Upper lobe of left lung (tissue), 6 donors: ENCODE measurements at regions not wholly inside any gene's neighbourhood (a gene's known extent, or its start where the extent isn't known, plus 50 kb on each side); places are given as distances from the start of the nearest gene placed in this dataset.
"Not testable (repeated sequence)": the region's sequence is repeated elsewhere in the genome, so short reads cannot be mapped to it uniquely, and the experiment has no call there.

ENCODE experiments used
- ATAC-seq, 2 donors: fragments of 200-7000 bp; cut with Tn5 transposase; one replicate each; pipeline ENCODE4 v1.9.1; 2022; ENCODE audit warnings: mild to moderate bottlenecking in 2 of 2, moderate library complexity in 2 of 2; ENCODE audit not compliant: low FRiP score in 2 of 2
- DNase-seq, 2 donors: peaks; one replicate each; pipeline ENCODE4 v3.0.0-alpha.2; 2019 to 2020
- H3K27ac ChIP-seq, 4 donors: fragments of 200-600 bp; sonication (generic); one replicate each; pipeline ENCODE4 v1.5.1; 2016 to 2019
- H3K27me3 ChIP-seq, 4 donors: fragments of 200-600 bp; sonication (generic); one replicate each; pipeline ENCODE4 v1.5.1; 2017 to 2019
- H3K36me3 ChIP-seq, 4 donors: fragments of 200-600 bp; sonication (generic); one replicate each; pipeline ENCODE4 v1.5.1; 2016 to 2019
- H3K4me1 ChIP-seq, 4 donors: fragments of 200-600 bp; sonication (generic); one replicate each; pipeline ENCODE4 v1.5.1; 2018 to 2019
- H3K4me3 ChIP-seq, 4 donors: fragments of 200-600 bp; sonication (generic); one replicate each; pipeline ENCODE4 v1.5.1; 2017 to 2019; ENCODE audit warnings: mild to moderate bottlenecking in 2 of 4, moderate library complexity in 1 of 4
- H3K9me3 ChIP-seq, 4 donors: fragments of 200-600 bp; sonication (generic); one replicate each; pipeline ENCODE4 v1.5.1; 2018 to 2019
- CTCF ChIP-seq, 6 experiments: fragments of 450-650 bp in 4 of 6; fragments of 200-600 bp in 2 of 6; sonication (generic) in 2 of 6; IDR thresholded peaks; one replicate each; pipeline ENCODE4 v1.5.1; 2016 to 2019; ENCODE audit warnings: antibody characterized with exemption in 6 of 6
- EP300 ChIP-seq, 4 donors: sonication (generic); formaldehyde crosslinking; IDR thresholded peaks; one replicate each; pipeline ENCODE4 v1.5.1; 2017; ENCODE audit warnings: antibody characterized with exemption in 4 of 4, control low read depth in 2 of 4
- POLR2A ChIP-seq, 4 donors: fragments of 450-650 bp; IDR thresholded peaks; one replicate each; pipeline ENCODE4 v1.5.1; 2016 to 2017; ENCODE audit warnings: antibody characterized with exemption in 4 of 4, mild to moderate bottlenecking in 2 of 4
- POLR2AphosphoS5 ChIP-seq, 2 donors: sonication (generic); formaldehyde crosslinking; IDR thresholded peaks; one replicate each; pipeline ENCODE4 v1.5.1; 2017; ENCODE audit warnings: antibody characterized with exemption in 2 of 2
- WGBS, 2 donors: methylation state at CpG; one replicate each; pipeline ENCODE4 v1.1.5; 2017 to 2018; 5-methylcytosine and 5-hydroxymethylcytosine counted together
- donor health status: DM: no; HTN: no; CAD: no; lungs with moderate emphysema.
- donor health status: DM: no; HTN: yes; CAD: no; lungs with severe emphysema.

- no peak overlapping the region for H3K4me3 ChIP-seq
- no peaks in the 10 kb centered on the region for H3K4me1 ChIP-seq
- no peak overlapping the region for H3K27ac ChIP-seq
- H3K9me3 ChIP-seq: no peaks in the 10 kb centered on the region
- no peaks in the 10 kb centered on the region for H3K27me3 ChIP-seq
- H3K36me3 ChIP-seq: no peaks in the 10 kb centered on the region
- ATAC-seq (no peak), DNase-seq (peak in 1 of 2 donors; percentile 82)
- no peak for TF ChIP-seq POLR2AphosphoS5 (IDR thresholded peaks at IDR 0.05)
- TF ChIP-seq EP300 (IDR thresholded peaks at IDR 0.05): no peak
- no peak for TF ChIP-seq POLR2A (IDR thresholded peaks at IDR 0.05)
- TF ChIP-seq CTCF (IDR thresholded peaks at IDR 0.05): no peak
- WGBS, 2 donors: 77 to 92% methylated on average over 7 to 19 of the region's 21 CpGs
Measured at GRCh38 chr7:81070956-81071355, 152.1 kb upstream of the SEMA3C start.

GRCh38 chr7:81066797-81067196 lies 147.9 kb upstream of the SEMA3C start:
- DNase-seq: no peak

GRCh38 chr7:81064426-81064825 lies 145.6 kb upstream of the SEMA3C start:
- Histone ChIP-seq H3K27ac (peak overlapping the region in 1 of 4 donors; percentile 46), H3K27me3 (no peaks in the 10 kb centered on the region), H3K4me1 (no peaks in the 10 kb centered on the region), H3K36me3 (no peaks in the 10 kb centered on the region), H3K4me3 (no peak overlapping the region), H3K9me3 (no peaks in the 10 kb centered on the region)
- ATAC-seq (no peak), DNase-seq (no peak)
- WGBS, 2 donors: 81 to 100% methylated on average over 1 of the region's 1 CpG
- TF ChIP-seq EP300 (IDR thresholded peaks at IDR 0.05): no peak

More at GRCh38 chr7:81066797-81067196, 147.9 kb upstream of the SEMA3C start:
- ATAC-seq: no peak
- Histone ChIP-seq H3K4me1 (no peaks in the 10 kb centered on the region), H3K4me3 (no peak overlapping the region), H3K27ac (no peak overlapping the region), H3K27me3 (no peaks in the 10 kb centered on the region), H3K9me3 (no peaks in the 10 kb centered on the region), H3K36me3 (no peaks in the 10 kb centered on the region)
- TF ChIP-seq POLR2A (IDR thresholded peaks at IDR 0.05): no peak
- no peak for TF ChIP-seq EP300 (IDR thresholded peaks at IDR 0.05)
- no peak for TF ChIP-seq CTCF (IDR thresholded peaks at IDR 0.05)
- no peak for TF ChIP-seq POLR2AphosphoS5 (IDR thresholded peaks at IDR 0.05)

- DNase-seq (no peak), ATAC-seq (no peak)
- no peaks in the 10 kb centered on the region for H3K36me3 ChIP-seq
- no peaks in the 10 kb centered on the region for H3K27me3 ChIP-seq
- H3K4me1 ChIP-seq: no peaks in the 10 kb centered on the region
- no peak for TF ChIP-seq CTCF (IDR thresholded peaks at IDR 0.05)
- no peak for TF ChIP-seq POLR2AphosphoS5 (IDR thresholded peaks at IDR 0.05)
- no peak for TF ChIP-seq POLR2A (IDR thresholded peaks at IDR 0.05)
- TF ChIP-seq EP300 (IDR thresholded peaks at IDR 0.05): no peak
- no peak overlapping the region for H3K4me3 ChIP-seq
- H3K27ac ChIP-seq: no peak overlapping the region
- 59 to 66% methylated on average over 2 of the region's 2 CpGs for WGBS, 2 donors
- no peaks in the 10 kb centered on the region for H3K9me3 ChIP-seq
Measured at GRCh38 chr7:81062755-81063154, 143.9 kb upstream of the SEMA3C start.

- peak in 1 of 2 donors; percentile 62 for DNase-seq
Measured at GRCh38 chr7:81057469-81057868, 138.6 kb upstream of the SEMA3C start.

GRCh38 chr7:81053623-81054022 lies 134.8 kb upstream of the SEMA3C start:
- TF ChIP-seq CTCF (IDR thresholded peaks at IDR 0.05) (no peak), POLR2AphosphoS5 (IDR thresholded peaks at IDR 0.05) (no peak), POLR2A (IDR thresholded peaks at IDR 0.05) (no peak), EP300 (IDR thresholded peaks at IDR 0.05) (no peak)
- H3K4me1 ChIP-seq: no peaks in the 10 kb centered on the region
- no peaks in the 10 kb centered on the region for H3K36me3 ChIP-seq

More at GRCh38 chr7:81057469-81057868, 138.6 kb upstream of the SEMA3C start:
- ATAC-seq, H3K27me3 ChIP-seq, H3K9me3 ChIP-seq, H3K27ac ChIP-seq, H3K4me1 ChIP-seq, H3K36me3 ChIP-seq, H3K4me3 ChIP-seq: not testable (repeated sequence)
- 91 to 100% methylated on average over 3 to 5 of the region's 19 CpGs for WGBS, 2 donors

More at GRCh38 chr7:81053623-81054022, 134.8 kb upstream of the SEMA3C start:
- WGBS, 2 donors: 67 to 70% methylated on average over 2 of the region's 2 CpGs
- no peak for ATAC-seq
- Histone ChIP-seq H3K27ac (no peak overlapping the region), H3K4me3 (no peak overlapping the region), H3K9me3 (peaks cover 0 to 4% (median 0%) of the 10 kb centered on the region in 4 donors), H3K27me3 (no peaks in the 10 kb centered on the region)
- no peak for DNase-seq
